ENCODE measurements at regions not wholly inside any gene's neighbourhood (a gene's known extent, or its start where the extent isn't known, plus 50 kb on each side); places are given as distances from the start of the nearest gene placed in this dataset.

DNA sequence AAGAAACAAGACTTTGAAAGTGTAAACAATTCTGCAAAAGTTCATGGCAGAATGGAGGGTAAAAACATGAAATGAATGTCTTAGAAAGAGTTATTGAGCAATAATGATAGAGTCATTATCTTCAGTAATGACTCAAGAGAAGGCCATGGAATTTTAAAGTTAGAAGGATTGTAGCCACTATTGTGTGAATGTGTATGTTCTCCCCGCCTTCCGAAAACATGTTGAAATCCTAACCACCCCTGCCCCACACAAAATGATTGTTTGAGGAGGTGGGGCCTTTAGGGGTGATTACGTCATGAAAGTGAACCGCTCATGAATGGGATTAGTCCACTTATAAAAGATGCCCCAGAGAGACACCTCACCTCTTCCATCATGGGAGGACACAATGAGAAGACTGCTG is 93.8 kb upstream of the CCDC190 start:
- no peaks in the 10 kb centered on the region for H3K9me3 Mint-ChIP-seq
- H3K27me3 Mint-ChIP-seq, result peaks cover 7% of the 10 kb centered on the region
- H3K4me3 Mint-ChIP-seq, result no peak overlapping the region
- ChIA-PET CTCF (no interaction called here), POLR2A (no interaction called here)
- no peak for DNase-seq
- H3K4me1 Mint-ChIP-seq (ENCODE audit: low read depth), result peaks cover 5% of the 10 kb centered on the region
- intact Hi-C loops (cut with micrococcal nuclease), result no loop called here
- H3K27ac Mint-ChIP-seq, result no peak overlapping the region
- TF ChIP-seq, protein P1, sequence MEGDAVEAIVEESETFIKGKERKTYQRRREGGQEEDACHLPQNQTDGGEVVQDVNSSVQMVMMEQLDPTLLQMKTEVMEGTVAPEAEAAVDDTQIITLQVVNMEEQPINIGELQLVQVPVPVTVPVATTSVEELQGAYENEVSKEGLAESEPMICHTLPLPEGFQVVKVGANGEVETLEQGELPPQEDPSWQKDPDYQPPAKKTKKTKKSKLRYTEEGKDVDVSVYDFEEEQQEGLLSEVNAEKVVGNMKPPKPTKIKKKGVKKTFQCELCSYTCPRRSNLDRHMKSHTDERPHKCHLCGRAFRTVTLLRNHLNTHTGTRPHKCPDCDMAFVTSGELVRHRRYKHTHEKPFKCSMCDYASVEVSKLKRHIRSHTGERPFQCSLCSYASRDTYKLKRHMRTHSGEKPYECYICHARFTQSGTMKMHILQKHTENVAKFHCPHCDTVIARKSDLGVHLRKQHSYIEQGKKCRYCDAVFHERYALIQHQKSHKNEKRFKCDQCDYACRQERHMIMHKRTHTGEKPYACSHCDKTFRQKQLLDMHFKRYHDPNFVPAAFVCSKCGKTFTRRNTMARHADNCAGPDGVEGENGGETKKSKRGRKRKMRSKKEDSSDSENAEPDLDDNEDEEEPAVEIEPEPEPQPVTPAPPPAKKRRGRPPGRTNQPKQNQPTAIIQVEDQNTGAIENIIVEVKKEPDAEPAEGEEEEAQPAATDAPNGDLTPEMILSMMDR (IDR thresholded peaks at IDR 0.05), result no peak
- no peak for ATAC-seq
- H3K36me3 Mint-ChIP-seq (ENCODE audit: low read depth), result no peaks in the 10 kb centered on the region

DNA sequence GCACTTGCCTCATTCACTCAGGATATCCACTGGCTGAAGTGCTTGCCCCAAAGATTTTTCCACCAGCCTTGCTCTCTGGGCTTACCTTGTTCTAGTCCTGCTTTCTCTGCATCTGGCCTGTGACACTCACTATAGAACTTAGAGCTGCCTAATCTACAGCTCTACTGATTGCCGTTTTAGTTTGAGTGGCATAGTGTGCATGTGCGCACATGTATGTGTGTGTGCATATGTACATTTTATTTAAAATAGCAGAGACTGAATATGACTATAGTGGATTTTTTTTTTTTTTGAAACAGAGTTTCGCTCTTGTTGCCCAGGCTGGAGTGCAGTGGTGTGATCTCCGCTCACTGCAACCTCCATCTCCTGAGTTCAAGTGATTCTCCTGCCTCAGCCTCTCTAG is 92.0 kb upstream of the CCDC190 start:
- no peaks in the 10 kb centered on the region for H3K36me3 Mint-ChIP-seq (ENCODE audit: low read depth)
- intact Hi-C loops (cut with micrococcal nuclease), result no loop called here
- TF ChIP-seq, protein P1 (IDR thresholded peaks at IDR 0.05), result no peak
- peaks cover 5% of the 10 kb centered on the region for H3K4me1 Mint-ChIP-seq (ENCODE audit: low read depth)
- ATAC-seq (no peak), DNase-seq (no peak)
- H3K4me3 Mint-ChIP-seq, result no peak overlapping the region
- POLR2A ChIA-PET, result no interaction called here
- H3K9me3 Mint-ChIP-seq, result no peaks in the 10 kb centered on the region
- peaks cover 7% of the 10 kb centered on the region for H3K27me3 Mint-ChIP-seq
- no peak overlapping the region for H3K27ac Mint-ChIP-seq
- CTCF ChIA-PET, result interaction anchor here (1.5 kb wide), 1 partner anchor 43 kb away, joined by 3 read pairs; no protein-coding TSS in a partner anchor

DNA sequence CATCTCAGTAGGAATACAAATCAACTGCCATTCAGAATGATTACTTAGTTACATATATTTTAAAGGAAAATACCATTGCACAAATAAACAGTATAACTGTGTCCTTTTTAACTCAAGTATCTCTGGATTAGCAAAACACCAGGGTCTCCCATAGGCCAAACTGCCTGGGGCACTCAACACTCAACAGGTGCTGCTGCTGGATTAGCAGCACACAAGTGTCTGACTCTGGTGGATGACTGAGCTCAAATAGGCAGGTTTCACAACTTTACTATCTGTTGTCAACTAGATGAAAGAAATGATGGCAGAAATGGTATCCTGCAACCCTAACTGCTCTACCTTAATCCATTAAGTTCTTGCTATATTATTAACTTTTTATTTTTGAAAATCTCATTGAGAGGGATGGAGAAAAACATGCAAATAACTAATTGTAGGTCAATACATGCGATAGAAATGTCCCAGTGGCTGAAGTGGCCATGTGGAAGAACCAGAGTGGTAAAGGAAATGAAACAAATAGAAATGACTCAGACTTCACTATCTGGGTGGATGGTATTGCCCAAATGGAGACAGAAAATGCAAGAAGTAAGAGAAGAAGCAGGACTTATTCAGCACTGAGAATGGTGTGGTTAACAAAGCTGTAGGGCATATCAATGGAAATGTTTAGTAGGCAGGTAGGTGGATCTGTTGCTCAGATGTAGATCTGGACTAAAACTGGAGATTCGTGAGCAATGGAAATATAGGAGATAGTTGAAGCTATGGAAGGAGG is 90.8 kb upstream of the CCDC190 start:
- ChIA-PET POLR2A (interaction anchor here (0.6 kb wide), 1 partner anchor 11 kb away, joined by 3 read pairs; no protein-coding TSS in a partner anchor), CTCF (interaction anchor here (1.5 kb wide), 2 partner anchors 41 to 104 kb away, joined by 3 read pairs; no protein-coding TSS in a partner anchor)
- H3K4me3 Mint-ChIP-seq, result no peak overlapping the region
- DNase-seq, result no peak
- H3K27me3 Mint-ChIP-seq, result peaks cover 9% of the 10 kb centered on the region
- no peaks in the 10 kb centered on the region for H3K9me3 Mint-ChIP-seq
- H3K36me3 Mint-ChIP-seq (ENCODE audit: low read depth), result no peaks in the 10 kb centered on the region
- ATAC-seq, result peak; percentile 65
- no peak overlapping the region for H3K27ac Mint-ChIP-seq
- TF ChIP-seq, protein P1 (IDR thresholded peaks at IDR 0.05), result no peak
- H3K4me1 Mint-ChIP-seq (ENCODE audit: low read depth), result peaks cover 5% of the 10 kb centered on the region
- intact Hi-C loops (cut with micrococcal nuclease), result no loop called here

DNA sequence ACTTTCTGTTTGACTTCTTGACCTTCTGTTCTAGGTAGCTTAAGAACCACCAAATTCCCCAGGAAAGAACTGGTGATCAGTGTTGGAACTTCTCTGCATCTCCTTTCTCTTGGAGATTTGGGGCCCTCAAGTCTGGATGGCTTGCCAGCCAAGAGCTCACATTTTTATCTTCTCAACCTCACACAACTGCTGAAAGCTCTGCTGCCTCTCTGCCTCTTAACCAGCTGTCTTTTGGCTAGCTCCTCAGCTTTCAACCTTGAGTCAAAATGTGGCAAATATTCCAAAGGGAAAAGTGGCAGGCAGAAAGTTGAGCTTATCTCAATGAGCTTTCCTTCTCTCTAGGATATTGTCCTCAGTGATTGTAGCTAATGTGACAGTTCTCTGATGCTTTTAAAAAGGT is 89.2 kb upstream of the CCDC190 start:
- intact Hi-C loops (cut with micrococcal nuclease), result no loop called here
- ChIA-PET CTCF (no interaction called here), POLR2A (no interaction called here)
- peaks cover 9% of the 10 kb centered on the region for H3K27me3 Mint-ChIP-seq
- DNase-seq (no peak), ATAC-seq (no peak)
- no peak overlapping the region for H3K27ac Mint-ChIP-seq
- H3K4me3 Mint-ChIP-seq, result no peak overlapping the region
- H3K9me3 Mint-ChIP-seq, result no peaks in the 10 kb centered on the region
- no peaks in the 10 kb centered on the region for H3K36me3 Mint-ChIP-seq (ENCODE audit: low read depth)
- peaks cover 5% of the 10 kb centered on the region for H3K4me1 Mint-ChIP-seq (ENCODE audit: low read depth)
- TF ChIP-seq, protein P1 (IDR thresholded peaks at IDR 0.05), result no peak

DNA sequence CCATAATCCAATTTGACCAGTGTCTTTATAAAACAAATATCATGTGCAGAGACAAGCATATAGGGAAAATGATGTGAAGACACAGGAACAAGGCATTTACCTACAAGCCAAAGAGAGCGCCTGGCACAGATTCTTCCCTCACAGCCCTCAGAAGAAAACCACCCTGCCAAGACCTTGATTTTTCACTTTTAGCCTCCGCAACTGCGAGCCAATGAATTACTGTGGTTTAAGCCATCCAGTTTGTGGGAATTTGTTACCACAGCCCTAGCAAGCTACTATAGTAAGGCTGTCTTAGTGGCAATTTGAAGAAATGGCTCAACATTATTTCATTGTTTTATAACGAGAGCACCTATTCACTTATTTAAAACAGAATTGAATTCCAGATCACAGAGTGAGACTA is 85.7 kb upstream of the CCDC190 start:
- ChIA-PET POLR2A (no interaction called here), CTCF (no interaction called here)
- Mint-ChIP-seq H3K27me3 (peaks cover 13% of the 10 kb centered on the region), H3K4me1 (ENCODE audit: low read depth) (peaks cover 5% of the 10 kb centered on the region), H3K4me3 (no peak overlapping the region), H3K9me3 (no peaks in the 10 kb centered on the region), H3K36me3 (ENCODE audit: low read depth) (no peaks in the 10 kb centered on the region), H3K27ac (no peak overlapping the region)
- DNase-seq (no peak), ATAC-seq (no peak)
- TF ChIP-seq, protein P1 (IDR thresholded peaks at IDR 0.05), result no peak
- intact Hi-C loops (cut with micrococcal nuclease), result no loop called here

Data from activated CD8-positive, alpha-beta T cell treated with anti-CD3 and anti-CD28 coated beads for 36 hours (primary cell).